ENCODE measurements at regions not wholly inside any gene's neighbourhood (a gene's known extent, or its start where the extent isn't known, plus 50 kb on each side); places are given as distances from the start of the nearest gene placed in this dataset.
"Not testable (repeated sequence)": the region's sequence is repeated elsewhere in the genome, so short reads cannot be mapped to it uniquely, and the experiment has no call there.

DNA sequence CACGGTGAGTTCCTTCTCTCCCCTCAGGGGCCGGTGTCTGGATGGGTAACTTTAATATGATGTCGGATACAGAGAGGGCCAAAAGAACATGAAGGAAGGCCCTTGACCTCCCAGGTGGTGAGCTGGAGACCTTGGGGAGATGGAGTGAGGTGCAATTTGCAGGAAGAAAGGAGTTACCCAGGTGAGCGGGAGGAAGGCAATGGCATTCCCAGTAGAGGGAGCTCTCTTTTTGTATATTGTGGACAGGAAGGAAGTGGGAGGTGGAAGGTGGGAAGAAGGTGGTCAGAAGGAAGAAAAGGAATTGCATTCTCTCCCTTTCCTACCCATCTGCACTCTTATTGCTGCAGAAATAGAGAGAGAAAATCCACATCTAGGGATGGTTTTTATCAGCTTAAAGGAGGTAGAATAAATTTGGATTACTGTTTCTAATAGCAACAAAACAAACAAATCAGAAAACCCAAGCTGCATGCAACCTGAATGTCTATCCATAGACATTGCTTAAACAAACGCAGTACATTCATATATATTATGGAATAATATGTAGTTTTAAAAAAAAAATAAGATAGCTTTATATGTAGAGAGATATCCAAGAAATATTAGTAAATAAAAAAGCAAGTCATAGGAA, 169.0 kb upstream of the TSC22D2 start:
- no peak for DNase-seq

DNA sequence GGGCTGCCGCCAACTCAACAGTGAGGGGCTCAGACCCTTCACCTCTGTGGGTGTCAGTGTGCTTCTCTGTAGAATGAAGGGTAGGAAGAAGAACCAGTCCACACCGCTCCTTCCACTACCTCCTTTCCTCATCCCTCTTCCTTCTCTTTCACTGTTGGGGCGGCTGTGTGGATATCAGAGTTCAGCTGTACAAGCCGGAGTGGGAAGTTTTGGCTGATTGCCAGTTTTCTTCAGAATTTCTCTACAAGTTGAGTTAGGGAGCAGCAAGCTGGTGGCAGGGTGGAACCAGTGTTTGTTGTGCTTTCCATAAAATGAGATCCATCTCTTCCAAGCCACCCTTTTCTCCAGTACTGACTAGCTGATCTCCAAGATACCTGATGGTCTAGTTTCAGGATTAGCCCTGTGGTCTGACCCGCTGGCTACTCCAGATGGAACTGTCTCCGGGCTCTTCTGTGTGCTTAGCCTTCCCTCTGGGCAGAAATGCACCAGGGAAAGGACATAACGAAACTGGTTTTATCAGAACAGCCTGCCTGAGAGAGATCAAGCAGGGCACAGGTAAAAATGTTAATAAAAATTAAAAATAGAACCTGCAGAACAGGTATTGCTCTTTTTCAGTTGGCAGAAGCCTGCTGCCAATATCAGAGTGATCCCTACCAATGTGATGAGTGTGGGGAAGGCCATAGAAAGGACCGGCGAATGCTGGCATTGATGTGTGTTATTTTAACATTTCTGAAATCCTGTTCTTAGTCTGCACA, 169.9 kb upstream of the TSC22D2 start:
- no peak for DNase-seq

DNA sequence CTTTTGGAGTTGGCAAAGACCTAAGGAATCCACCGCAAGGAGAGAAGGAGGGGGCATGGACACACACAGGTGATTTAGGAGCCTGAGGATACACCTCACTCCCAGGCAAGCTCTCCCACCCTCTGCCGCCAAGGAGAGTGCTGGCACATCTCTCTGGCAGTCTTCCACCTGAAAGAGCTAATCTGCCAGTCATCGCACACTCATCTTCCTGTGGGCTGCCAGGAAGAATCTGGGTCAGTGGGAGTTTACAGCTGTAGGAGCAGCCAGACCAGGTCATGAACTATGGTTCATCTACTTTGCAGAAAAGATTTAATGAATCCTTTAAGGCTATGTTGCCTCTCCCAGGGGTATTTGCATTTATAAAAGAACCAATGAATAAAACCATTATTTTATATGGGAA, 170.6 kb upstream of the TSC22D2 start:
- DNase-seq: no peak

DNA sequence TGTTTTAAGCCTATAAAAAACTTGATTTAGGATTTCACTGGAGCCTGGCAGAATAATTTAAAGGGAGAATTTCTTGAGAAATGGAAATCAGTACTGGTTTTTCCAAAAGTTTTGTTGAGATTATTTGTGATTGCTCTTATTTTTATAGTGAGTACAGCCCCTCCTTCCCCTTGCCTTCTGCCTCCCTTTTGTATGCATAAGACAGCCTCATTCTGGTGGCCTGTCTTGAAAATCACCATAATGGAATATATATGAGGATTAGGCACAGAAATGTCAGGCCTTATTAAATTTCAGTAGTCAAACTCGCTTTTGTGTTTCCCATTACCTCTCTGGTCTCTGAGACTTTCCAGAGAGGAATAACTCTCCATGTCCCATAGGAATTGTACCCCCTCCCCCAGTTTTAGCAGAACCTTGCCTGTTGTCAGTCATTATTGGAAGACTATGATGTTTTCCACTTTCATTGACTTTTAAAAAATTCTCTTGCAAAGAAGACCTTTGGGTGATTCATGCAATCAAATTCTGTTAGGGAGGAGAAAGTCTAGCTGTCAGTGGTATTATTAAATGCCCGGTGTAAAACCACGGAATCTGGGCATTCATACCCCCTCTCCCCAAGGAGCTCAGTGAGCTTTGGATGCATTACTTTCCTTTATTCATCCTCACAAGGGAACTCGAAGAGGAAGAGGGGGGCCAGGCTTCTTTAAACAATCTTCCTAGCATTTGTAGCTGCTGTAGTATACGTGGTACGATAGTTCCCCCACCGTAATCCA, 171.6 kb upstream of the TSC22D2 start:
- no peak for DNase-seq

DNA sequence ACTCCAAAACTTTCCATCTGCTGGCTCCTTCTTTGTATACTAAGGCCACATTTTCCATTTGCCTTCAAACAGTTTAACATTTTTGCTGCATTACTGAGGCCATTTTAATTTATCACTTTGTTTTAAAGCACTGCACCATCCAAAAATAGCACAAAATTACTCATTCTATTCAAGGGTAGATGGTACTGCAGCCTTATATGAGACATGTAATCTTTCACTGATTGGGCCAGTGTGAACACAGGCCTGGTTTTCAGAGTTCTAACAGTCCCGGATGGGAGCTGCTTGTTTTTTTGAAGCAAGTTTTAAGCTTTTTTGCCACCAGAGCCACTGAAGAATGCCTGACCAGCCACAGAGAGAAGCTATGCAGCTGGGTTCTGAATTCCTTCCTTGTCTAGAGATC, 172.3 kb upstream of the TSC22D2 start:
- DNase-seq: no peak

DNA sequence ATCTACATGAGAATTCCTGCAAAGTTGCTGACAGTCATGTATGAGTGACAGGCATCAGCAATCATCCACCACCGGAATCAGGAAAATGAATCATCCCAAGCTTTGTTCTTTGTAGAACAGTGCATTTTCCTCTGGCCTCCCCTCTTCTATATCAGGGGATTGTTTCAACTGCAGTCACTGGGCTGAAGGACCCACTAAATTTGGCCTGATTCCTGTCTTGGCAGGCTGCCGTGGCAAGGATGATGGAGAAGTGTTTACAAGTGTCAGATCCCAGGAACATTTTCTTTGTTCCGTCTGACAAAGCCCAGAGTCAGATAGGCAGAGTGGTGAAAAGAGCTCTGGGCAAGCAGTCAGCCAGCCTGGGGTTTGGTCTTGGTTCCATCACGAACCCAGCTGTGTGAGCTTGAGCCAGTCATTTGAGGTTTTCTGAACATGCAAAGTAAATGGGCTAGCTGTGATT, 175.1 kb upstream of the TSC22D2 start:
- no peak for DNase-seq

DNA sequence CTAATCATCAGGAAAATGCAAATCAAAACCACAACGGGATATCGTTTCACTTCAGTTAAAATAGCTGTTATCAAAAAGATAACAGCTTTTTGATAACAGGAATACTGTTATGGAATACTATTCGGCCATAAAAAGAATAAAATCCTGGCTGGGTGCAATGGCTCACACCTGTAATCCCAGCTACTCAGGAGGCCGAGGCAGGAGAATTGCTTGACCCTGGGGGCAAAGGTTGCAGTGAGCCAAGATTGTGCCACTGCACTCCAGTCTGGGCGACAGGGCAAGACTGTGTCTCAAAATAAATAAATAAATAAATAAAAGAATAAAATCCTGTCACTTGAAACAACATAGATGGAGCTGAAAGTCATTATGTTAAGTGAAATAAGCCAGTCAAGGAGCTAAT, 178.1 kb upstream of the TSC22D2 start:
- DNase-seq: no peak

DNA sequence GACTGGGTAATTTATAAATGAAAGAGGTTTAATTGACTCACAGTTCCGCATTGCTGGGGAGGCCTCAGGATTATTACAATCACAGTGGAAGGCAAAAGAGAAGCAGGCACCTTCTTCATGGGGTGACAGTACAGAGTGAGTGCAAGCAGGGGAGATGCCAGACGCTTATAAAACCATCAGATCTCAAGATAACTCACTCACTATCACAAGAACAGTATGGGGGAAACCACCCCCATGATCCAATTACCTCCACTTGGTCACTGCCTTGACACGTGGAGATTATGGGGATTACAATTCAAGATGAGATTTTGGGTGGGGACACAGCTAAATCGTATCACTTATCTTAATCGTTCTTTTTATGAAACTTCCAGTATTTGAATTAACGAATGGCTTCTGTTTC, 179.5 kb upstream of the TSC22D2 start:
- DNase-seq: not testable (repeated sequence)

DNA sequence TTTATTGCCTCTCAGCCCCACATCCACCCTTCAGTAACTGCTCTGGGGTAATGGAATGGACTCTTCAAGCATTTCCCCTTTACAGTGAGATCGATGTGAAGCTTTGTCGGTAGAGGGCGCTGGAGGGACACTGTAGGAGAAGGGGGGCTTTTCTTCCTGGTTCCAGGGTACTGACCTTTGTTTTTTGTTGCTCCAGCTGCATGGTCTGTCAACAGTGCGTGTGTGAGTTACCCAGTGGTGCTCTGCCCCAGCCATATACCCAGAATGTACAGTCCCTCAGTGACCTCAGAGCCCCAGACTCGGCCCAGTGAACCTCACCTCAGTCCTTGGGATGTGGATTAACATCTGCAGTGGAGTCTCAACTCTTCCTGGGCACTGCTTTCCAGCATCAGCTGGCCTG, 180.3 kb upstream of the TSC22D2 start:
- DNase-seq: peak; percentile 63

DNA sequence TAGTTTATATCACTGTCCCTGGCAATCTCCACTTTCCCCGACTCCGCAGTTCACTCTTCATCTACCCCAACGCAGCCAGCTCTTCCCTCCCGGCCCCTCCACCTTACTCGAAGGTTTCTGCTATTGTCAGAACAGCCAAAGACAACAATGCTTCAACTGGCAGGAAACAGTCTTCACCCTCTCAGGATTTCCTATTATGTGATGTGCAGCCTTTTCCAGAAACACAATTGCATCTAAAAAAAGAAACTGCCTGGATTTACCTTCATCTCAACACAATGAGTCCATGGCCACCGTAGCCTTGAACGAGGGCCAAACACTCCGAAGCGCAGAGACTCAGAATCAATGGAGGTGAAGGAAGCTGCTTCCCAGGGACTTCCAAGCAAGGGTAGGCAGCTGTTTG, 182.1 kb upstream of the TSC22D2 start:
- no peak for DNase-seq

DNA sequence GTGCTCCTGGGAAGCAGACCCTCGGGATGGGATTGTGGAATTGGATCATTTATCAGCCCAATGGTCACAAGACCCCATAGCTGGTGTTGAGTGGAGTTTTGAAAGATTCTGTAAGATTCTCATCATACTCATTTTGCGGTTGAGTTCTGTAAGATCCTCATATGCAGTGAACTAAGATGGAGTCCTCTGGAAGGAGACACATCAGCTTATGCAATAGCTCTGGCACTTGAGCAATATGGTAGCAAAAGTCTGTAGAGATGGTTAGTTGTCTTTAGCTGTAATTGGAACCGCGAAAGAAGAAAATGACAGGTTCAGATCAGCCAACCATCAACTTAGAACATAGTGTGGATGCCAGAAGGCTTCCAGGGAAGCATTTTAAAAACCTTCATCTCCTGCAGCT, 184.5 kb upstream of the TSC22D2 start:
- no peak for DNase-seq

DNA sequence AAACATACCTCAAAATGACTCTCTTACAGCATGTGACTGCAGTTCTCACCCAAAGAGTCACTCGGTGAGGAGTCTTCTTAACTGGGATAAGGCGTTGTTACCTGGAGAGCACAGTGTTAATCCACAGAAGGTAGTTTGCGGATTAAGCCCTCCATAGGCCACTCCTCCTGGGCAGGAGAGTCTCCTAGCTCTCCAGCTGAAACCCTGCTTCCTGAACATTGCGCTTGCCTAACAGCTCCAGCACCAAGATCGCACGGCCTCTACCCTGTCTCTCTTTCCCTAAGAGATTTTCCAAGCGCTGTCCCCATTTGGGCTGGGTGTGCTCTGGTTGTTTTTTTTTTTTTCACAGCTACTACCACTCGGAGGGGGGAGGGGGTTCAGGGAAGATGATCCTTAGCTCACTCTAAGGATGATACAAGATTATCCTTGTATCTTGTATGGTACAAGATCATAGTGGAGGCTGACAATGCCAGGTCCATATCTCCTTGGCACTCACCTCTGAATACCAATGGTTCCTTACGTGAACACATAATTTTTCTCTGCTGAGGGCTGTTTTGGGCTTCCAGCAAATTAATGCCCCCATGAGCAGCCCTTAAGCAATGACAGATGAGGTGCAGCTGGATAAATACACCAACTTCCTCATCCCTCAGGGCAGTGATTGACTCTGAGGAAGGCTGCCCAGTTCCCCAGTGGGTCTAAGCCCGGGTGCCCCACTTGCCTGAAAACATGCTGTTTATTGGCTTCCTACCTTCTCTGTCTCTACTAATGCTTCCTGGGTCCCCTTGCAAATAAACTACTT, 185.2 kb upstream of the TSC22D2 start:
- DNase-seq: no peak

DNA sequence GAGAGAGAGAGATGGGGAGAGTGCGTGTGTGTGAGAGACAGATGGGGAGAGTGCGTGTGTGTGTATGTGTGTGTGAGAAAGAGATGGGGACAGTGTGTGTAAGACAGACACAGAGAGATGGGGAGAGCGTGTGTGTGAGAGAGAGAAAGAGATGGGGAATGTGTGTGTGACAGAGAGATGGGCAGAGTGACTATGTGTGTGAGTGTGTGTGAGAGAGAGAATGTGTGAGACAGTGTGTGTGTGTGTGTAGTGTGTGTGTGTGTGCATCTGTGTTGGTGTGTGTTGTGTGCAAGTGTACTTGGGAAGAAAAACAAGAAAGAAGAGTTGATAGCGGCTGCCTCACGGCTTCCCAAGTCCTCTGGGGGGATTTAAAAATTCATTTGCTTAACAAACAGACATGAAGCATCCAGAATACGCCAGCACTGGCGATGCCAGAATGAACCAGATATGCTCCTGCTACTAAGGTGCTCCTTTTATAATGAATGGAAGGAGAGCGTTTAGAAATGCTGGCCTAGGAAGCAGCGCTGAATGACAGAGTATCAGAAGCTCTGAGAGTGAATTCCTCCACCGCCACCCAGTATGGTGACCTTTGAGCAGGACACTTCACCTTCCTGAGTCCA, 186.1 kb upstream of the TSC22D2 start:
- no peak for DNase-seq

DNA sequence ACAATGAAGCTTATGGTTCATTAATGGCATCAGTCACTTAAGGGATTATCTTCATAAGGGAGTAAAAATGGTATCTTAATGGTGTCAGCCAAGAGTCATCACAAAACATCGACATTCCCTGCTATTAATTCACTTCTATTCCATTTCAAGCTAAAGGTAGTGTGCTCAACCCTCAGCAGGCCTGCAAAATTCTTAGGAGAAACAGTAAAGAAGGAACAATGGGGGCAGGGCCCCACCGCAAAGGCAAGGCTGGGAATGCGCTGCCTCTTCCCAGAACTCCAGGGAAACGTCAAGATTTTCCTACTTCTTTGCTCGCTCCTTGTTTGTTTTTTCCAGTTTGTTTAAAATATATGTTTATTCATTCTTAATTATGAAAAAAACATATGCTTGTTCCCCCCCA, 187.3 kb upstream of the TSC22D2 start:
- DNase-seq: no peak

DNA sequence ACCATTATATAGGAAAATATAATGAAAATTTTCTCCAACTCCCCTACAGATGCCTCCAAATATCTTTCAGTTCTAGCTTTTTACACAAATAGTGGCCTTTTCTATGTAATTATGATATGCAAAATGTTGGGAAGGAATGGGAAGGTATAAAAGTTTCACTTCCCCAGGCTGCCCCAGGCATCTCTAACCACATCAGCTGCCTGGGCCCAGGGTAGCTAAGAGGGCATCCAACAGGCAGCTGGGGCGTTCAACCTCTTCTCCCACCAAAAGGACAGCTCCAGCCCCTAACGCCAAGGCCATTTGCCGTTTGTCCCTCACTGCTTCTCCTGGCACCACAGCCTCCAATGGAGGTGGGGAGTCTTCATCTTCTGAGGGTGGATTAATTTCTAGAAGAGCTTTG, 188.1 kb upstream of the TSC22D2 start:
- DNase-seq: no peak

DNA sequence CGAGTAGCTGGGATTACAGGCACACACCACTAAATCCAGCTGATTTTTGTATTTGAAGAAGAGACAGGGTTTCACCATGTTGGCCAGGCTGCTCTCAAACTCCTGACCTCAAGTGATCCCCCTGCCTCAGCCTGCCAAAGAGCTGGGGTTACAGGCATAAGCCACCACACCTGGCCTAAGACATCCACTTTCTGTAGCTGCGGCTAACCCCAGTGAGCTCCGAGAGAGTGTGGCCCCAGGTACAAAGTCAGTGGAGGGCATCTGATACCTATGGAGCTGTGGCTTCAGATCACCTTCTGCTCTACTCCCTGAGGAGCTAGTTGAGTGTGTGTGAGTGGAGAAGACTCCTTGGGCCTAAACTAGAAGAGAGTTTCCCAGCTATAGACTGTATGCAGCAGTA, 189.3 kb upstream of the TSC22D2 start:
- DNase-seq: no peak

DNA sequence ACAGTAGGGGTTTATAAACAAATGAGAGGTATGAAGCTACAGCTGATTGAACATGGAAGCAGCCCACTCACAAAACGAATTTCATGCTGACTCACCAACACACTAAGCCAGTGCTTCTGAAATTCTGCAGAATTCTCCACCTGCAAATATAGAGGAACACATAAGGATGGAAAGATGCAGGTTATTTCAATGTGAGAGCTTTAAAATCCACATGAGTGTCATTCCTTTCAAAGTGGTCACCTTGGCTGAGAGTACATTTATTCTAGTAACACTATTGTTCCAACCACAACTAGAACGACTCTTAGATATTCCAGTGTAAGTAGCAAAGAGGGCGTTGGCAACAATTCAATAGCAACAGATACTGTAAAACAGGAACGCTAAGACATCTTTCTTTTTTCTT, 189.9 kb upstream of the TSC22D2 start:
- DNase-seq: no peak

DNA sequence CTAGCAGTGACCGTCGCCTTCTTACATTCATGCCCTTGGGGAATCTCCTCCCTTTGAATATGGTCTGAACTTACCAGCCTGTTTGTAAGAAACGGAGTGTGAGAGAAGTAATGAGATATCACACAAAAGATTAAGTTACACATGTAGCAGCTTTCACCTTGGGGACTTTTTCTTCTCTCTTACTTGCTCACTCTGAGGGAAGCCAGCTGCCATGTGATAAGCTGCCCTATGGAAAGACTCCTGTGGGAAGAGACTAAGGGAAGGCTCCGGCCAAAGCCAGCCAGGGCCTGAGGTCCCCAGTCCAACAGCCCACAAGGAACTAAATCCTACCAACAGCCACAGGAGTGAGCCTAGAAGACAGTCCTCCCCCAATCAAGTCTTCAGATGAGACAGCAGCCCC, 190.4 kb upstream of the TSC22D2 start:
- no peak for DNase-seq

DNA sequence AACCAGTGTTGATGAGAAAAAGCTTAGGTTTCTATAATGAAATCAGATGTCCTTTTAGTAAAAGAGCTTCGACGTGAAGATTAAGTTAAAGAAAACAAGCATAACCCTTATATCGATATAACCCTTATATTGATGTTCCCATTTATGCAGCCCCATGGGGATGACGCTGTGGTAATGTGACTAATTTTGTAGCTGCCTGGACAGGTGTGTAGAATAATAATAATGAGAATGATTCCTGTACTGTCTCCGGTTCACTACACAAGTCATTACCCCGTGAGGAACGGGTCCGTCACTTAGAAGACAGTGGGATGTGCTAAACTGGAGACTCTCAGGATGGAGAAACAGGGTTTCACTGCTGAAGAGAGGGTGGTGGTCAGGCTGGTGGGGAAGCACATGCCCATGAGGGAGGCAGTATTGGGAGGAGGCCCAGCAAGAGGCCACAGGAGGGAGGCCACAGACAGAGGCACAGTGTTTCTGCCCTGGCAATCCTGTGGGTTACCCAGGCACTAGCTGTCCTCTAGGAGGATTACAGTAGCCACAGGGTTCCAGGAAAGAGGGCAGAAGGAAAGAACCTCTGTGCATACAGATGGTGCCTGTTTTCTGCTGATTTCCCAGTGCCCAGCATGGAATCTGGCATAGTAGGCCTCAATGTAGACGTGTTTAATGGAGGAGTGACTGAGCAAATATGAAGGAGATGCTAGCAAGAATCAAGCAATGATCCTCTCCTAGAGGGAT, 191.1 kb upstream of the TSC22D2 start:
- no peak for DNase-seq

DNA sequence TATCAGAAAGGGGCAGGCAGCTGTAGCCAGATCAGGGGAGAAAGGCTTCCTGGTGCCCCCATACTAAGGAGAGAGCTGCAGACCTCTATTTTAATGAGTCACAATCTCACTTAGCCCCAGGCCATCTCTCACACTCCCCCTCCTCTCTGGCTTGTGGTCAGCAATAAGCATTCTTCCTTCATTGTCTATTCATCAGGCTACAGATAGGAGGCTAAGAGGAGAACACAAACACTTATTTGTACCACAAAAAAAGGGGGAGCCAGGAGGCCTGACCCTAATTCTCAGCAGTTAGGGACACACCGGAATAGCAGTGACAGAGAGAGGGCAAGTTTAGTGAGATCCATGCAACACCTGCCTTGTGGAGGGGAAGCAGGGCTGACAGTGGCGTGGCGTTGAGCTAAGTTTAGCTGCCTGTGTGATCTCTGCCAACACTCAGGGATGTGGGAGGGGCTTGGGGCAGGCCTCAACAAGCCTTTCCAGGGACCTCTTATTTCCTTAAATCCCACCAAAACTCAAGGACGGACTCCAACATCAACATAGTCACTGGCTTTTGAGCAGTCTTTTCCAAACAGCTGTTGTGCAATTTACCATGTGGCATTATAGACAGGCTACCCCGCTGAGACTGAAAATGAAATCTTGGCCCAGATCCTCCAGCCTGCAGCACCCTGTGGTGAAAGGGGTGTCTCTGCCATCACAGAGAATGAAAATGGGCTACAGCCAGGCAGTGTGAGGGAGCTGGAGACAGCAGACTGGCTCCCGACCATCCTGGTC, 191.9 kb upstream of the TSC22D2 start:
- DNase-seq: no peak

DNA sequence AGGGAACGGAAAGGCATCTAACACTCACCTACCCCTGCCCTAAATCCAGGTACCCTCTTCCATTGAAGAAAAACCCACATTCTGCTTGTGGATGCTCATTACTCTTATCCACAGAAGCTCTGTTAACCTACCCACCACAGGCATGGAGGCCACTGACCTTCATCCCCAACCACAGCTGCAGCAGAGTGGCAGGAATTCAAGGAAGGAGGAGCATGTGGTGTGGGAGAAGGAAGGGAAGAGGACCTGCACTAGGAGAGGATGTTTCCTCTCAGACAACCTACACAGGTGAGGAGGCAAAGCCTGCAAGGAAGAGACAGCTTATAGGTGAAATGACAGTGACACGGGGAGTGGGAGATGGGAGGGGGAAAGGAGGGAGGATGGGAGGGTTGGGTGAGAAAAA, 192.5 kb upstream of the TSC22D2 start:
- no peak for DNase-seq
